ENCODE measurements at regions not wholly inside any gene's neighbourhood (a gene's known extent, or its start where the extent isn't known, plus 50 kb on each side); places are given as distances from the start of the nearest gene placed in this dataset.

DNA sequence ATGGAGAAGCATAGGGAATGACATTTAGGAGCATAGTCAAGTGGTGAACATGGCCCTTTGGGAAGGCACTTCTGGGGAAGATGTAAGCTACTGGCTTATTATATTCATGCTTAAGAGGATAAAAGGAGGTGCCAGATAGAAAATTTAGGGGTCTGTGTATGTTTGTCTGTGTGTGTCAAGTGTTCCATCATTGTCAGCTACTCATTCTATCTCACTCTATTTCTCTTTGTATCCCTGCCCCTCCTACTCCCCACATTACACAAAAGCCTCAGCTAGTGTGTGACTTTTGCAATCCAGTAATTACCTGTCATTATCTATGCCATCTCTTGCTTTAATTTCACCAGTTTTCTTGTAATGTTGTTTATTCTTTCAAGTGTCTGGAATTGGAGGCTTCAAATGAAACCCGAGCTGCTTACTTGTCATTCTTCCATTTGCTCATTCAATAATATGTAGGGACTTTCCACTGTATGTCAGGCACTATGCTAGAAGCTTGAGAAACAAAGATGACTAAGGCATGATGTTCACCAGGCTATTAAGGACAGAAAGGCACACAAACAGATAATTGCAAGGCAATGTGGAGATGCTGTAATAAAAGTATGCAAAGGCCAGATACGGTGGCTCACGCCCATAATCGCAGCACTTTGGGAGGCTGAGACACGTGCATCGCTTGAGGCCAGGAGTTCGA, 229.8 kb upstream of the TEX13C start:
- no peak for DNase-seq
- Histone ChIP-seq H2AFZ (ENCODE audit: low read depth, low read length) (no peak overlapping the region), H3K9ac (ENCODE audit: low read depth, low read length) (no peak overlapping the region), H3K9me3 (ENCODE audit: insufficient read depth, low read length, severe bottlenecking) (no peaks in the 10 kb centered on the region), H3K4me3 (ENCODE audit: low read depth in 1 of 2, low read length in 2 of 2) (no peak overlapping the region), H3K4me2 (ENCODE audit: insufficient read depth, low read length) (no peak overlapping the region), H3K36me3 (ENCODE audit: insufficient read depth, low read length) (no peaks in the 10 kb centered on the region), H4K20me1 (ENCODE audit: insufficient read depth, low read length) (no peaks in the 10 kb centered on the region), H3K79me2 (ENCODE audit: insufficient read depth, low read length) (no peaks in the 10 kb centered on the region), H3K27ac (ENCODE audit: low read length) (no peak overlapping the region), H3K27me3 (ENCODE audit: insufficient read depth, low read length, poor library complexity) (no peaks in the 10 kb centered on the region), H3K4me1 (ENCODE audit: insufficient read depth, low read length) (no peaks in the 10 kb centered on the region)
- ATAC-seq (ENCODE audit: insufficient read depth, low read depth), result no peak
- no peak for TF ChIP-seq EZH2 (IDR thresholded peaks at IDR 0.05; ENCODE audit: borderline replicate concordance, low read depth, low read length, severe bottlenecking)
- TF ChIP-seq, protein P1, sequence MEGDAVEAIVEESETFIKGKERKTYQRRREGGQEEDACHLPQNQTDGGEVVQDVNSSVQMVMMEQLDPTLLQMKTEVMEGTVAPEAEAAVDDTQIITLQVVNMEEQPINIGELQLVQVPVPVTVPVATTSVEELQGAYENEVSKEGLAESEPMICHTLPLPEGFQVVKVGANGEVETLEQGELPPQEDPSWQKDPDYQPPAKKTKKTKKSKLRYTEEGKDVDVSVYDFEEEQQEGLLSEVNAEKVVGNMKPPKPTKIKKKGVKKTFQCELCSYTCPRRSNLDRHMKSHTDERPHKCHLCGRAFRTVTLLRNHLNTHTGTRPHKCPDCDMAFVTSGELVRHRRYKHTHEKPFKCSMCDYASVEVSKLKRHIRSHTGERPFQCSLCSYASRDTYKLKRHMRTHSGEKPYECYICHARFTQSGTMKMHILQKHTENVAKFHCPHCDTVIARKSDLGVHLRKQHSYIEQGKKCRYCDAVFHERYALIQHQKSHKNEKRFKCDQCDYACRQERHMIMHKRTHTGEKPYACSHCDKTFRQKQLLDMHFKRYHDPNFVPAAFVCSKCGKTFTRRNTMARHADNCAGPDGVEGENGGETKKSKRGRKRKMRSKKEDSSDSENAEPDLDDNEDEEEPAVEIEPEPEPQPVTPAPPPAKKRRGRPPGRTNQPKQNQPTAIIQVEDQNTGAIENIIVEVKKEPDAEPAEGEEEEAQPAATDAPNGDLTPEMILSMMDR (IDR thresholded peaks at IDR 0.05; ENCODE audit: borderline replicate concordance, extremely low read depth, low read length, poor library complexity, severe bottlenecking), result no peak

- no peak overlapping the region for H3K4me2 ChIP-seq (ENCODE audit: insufficient read depth, low read length)
- no peak for ATAC-seq (ENCODE audit: insufficient read depth, low read depth)
- H3K27ac ChIP-seq (ENCODE audit: low read length), result no peak overlapping the region
- no peak overlapping the region for H3K4me3 ChIP-seq (ENCODE audit: low read depth in 1 of 2, low read length in 2 of 2)
- H4K20me1 ChIP-seq (ENCODE audit: insufficient read depth, low read length), result no peaks in the 10 kb centered on the region
- H3K4me1 ChIP-seq (ENCODE audit: insufficient read depth, low read length), result no peaks in the 10 kb centered on the region
- no peaks in the 10 kb centered on the region for H3K27me3 ChIP-seq (ENCODE audit: insufficient read depth, low read length, poor library complexity)
- TF ChIP-seq, protein P1 (IDR thresholded peaks at IDR 0.05; ENCODE audit: borderline replicate concordance, extremely low read depth, low read length, poor library complexity, severe bottlenecking), result no peak
- no peak for TF ChIP-seq EZH2 (IDR thresholded peaks at IDR 0.05; ENCODE audit: borderline replicate concordance, low read depth, low read length, severe bottlenecking)
- H3K9me3 ChIP-seq (ENCODE audit: insufficient read depth, low read length, severe bottlenecking), result no peaks in the 10 kb centered on the region
- no peak overlapping the region for H2AFZ ChIP-seq (ENCODE audit: low read depth, low read length)
- DNase-seq, result no peak
- no peaks in the 10 kb centered on the region for H3K79me2 ChIP-seq (ENCODE audit: insufficient read depth, low read length)
- H3K9ac ChIP-seq (ENCODE audit: low read depth, low read length), result no peak overlapping the region
- no peaks in the 10 kb centered on the region for H3K36me3 ChIP-seq (ENCODE audit: insufficient read depth, low read length)
Observed at GRCh38 chrX:125093852-125094251, 225.8 kb upstream of the TEX13C start.

DNA sequence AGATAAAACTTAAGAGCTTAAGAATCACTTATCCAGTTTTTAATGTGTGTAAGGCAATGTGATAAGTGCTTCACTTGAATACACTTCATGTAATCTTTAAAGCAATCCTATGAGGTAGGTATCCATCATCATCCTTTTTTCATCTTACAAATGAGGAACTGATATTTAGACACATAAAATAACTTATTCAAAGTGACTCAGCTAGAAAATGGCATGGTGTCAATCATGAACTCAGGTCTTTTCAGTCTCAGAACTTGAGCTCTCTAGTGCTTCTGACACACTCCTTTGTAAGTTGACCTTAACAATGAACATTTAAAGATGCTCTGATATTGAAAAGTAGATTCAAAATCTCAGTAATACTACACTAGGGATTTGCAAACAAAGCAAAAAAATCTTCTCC, 224.8 kb upstream of the TEX13C start:
- no peak for DNase-seq
- Histone ChIP-seq H4K20me1 (ENCODE audit: insufficient read depth, low read length) (no peaks in the 10 kb centered on the region), H3K79me2 (ENCODE audit: insufficient read depth, low read length) (no peaks in the 10 kb centered on the region), H3K4me3 (ENCODE audit: low read depth in 1 of 2, low read length in 2 of 2) (no peak overlapping the region), H3K27me3 (ENCODE audit: insufficient read depth, low read length, poor library complexity) (no peaks in the 10 kb centered on the region), H3K9me3 (ENCODE audit: insufficient read depth, low read length, severe bottlenecking) (no peaks in the 10 kb centered on the region), H3K27ac (ENCODE audit: low read length) (no peak overlapping the region), H2AFZ (ENCODE audit: low read depth, low read length) (no peak overlapping the region), H3K4me2 (ENCODE audit: insufficient read depth, low read length) (no peak overlapping the region), H3K4me1 (ENCODE audit: insufficient read depth, low read length) (no peaks in the 10 kb centered on the region), H3K36me3 (ENCODE audit: insufficient read depth, low read length) (no peaks in the 10 kb centered on the region), H3K9ac (ENCODE audit: low read depth, low read length) (no peak overlapping the region)
- ATAC-seq (ENCODE audit: insufficient read depth, low read depth), result no peak
- no peak for TF ChIP-seq EZH2 (IDR thresholded peaks at IDR 0.05; ENCODE audit: borderline replicate concordance, low read depth, low read length, severe bottlenecking)
- TF ChIP-seq, protein P1 (IDR thresholded peaks at IDR 0.05; ENCODE audit: borderline replicate concordance, extremely low read depth, low read length, poor library complexity, severe bottlenecking), result no peak

All from DND-41 (cell line).